Nucleus accumbens (tissue), 56 donors: ENCODE measurements at regions not wholly inside any gene's neighbourhood (a gene's known extent, or its start where the extent isn't known, plus 50 kb on each side); places are given as distances from the start of the nearest gene placed in this dataset.
A peak's percentile ranks its signal among the peaks of the same experiment; 100 is the strongest.
"Not testable (repeated sequence)": the region's sequence is repeated elsewhere in the genome, so short reads cannot be mapped to it uniquely, and the experiment has no call there.

Experiments
- DNase-seq, 56 donors: peaks; one replicate each; lab custom pipeline; 2025; lab: John Stamatoyannopoulos, UW

DNA sequence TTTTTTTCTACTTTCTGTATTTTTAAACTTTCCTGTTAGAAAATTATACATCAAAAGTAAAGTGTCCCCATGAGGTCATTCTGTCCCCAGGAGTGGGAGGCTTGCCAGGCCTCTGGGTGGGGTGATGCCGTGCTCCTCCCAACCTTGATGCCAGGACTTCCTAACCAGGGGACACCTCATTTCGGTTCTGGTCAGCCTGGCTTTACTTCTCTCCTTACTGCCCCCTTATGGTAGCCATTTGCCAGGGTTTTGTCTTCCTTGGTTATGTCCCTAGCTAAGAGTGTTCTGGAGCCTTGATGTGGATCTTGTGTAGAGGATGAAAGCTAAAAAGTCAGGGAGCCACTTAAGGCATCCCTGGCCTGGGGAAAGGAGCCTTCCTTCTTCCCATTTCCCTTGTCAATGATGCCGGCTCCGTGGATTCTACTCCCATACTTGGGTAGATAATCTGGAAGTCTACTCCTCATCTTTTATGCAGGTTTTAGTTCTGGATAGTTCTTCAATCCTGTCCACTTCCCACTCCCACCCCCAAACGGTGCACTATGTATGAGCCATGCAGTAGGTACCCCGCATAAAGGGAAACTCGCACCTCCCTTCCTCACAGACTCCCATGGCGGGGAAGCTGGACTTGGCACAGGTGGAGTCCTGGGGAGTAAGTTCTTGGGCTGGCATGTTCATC lies 164.1 kb upstream of the SALL4 start:
- DNase-seq, result peak in 20 of 56 donors; percentile 0 to 19 (median 4)

DNA sequence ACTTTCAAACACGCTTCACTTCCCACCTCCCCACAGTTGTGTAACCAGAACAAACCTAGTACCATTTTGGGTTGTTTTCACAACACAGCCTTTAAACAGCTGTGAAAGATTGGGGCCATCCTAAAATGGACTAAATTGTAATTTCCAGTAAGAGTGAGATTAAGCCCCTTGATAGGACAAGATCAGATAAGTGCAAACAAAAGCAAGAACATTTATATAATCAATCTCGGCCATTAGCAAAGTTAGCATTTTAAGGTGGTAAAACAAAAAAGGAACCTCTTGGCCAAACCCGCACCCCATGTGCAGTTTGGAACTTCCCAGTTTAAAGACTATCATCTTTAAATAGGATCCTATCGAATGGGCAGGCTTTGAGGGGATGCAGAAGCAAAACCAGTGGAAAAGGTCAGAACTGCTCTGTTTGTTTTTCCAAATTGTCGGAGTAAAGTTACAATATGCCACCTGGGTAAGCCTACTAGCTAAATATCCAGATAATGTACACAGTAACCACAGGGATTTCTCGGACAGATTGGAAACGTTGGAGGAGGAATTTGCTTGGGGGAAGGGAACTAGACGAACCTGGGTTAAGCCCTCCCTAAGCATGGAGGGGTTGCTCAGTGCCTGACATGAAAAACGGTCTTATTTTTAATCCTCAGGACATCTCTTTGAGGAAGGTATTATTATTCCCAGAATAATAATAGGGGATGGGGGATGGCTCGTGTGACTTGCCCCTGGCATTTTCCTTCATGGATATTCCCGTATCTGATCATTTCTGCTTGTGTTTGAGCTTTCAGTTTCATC lies 159.8 kb upstream of the SALL4 start:
- no peak for DNase-seq

DNA sequence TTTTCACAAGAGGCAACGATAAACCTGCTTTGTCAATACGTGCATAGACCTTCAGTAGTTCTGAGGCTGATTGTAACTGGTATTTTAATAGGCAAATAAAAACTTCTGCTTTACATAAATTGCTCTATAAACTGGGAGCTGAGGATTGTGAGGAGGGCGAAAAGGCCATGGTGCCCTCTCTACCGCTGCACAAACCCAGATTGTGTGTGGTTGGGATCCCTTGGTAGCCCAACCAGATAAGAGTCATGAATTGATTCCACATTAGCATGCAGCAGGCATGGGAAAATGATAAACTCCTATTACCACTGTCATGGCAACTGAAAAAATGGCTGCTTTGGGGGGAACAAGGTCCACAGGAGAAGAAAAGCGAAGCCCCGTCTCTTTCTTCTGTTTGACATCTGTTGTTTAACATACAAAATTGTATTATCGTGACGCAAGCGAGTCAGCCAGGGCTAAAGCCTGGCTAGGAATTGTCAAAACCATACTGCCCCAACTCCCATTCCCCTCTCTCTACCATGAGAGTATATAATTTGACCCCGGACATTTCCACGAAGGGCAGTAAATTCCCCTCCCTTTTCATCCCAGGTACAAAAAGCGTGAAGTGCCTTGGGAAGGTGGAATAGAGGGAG lies 157.8 kb upstream of the SALL4 start:
- no peak for DNase-seq

DNA sequence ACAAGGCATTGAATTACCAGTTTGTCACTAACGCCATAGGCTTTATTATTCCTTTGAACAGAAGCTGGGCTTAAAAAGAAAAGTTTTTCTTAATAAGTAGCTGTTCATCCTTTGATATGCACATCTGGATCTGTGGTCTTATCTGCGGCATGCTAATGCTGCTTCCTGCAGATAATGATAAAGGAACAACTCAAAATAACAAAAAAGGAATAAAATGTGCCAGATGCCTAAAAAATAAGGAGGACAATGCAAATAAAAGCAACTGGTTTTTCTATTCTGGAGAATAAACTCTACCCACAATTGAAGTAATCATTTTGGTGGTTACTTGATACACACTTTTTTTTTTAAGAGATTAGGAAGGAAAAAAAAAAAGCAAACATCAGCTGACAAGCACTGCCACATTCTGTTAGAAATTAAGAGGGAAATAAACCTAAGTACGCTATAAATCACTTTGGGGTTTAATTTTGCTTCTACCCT lies 156.8 kb upstream of the SALL4 start:
- no peak for DNase-seq

DNA sequence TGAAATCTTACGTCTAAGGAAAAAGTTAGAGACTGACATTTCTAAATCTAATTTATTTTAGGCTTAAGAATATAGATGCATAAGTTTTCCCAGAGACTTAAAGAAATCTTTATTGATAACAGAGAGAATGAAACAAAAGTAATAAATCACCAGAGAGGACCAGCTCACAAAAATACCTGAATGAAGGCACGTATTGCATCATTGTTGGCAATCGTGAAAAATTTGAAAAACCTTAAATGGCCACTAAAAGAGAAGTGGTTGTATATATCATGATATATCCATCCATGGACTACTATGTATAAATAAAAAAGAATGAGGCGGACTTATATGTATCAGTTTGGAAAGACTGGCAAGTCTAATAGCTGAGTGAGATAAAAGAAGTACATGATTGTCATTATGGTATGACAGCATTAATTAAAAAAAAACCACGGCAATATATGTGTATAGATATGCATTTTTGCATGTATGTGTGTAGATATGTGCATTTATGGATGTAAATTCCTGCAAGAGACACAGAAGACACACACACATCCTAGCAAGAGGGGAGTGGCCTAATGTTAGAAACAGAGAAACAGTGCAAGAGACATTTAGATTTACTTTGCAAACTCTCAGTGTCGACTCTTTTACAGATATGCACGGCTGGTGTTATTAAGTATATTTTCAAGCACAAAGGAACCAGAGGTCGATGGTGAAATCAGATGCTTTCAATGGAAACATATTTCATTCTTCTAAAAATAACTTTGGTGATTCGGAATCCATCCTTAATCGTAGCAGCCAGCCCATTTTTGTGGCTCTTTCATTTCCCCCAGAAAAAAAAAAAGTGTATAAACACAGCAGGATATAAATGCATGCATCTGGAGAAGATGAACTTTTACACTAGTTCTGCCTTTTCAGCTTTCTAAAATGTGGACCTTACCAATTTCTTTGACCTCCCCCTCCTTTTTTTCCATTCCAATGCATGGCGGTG lies 156.1 kb upstream of the SALL4 start:
- DNase-seq, result no peak

DNA sequence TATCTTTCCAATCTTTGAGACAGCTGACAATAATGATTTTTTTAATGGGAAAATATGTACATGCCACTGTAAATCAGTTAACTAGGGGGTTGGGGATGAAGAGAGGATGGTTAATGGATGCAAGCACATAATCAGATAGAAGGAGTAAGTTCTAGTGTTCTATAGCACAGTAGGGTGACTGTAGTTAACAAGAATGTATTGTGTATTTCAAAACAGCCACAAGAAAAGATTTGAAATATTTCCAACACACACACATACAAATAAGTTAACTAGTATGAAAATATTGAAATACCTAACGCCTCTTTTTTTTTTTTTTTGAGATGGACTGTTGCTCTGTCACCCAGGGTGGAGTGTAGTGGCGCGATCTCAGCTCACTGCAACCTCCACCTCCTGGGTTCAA lies 153.4 kb upstream of the SALL4 start:
- DNase-seq, result no peak

DNA sequence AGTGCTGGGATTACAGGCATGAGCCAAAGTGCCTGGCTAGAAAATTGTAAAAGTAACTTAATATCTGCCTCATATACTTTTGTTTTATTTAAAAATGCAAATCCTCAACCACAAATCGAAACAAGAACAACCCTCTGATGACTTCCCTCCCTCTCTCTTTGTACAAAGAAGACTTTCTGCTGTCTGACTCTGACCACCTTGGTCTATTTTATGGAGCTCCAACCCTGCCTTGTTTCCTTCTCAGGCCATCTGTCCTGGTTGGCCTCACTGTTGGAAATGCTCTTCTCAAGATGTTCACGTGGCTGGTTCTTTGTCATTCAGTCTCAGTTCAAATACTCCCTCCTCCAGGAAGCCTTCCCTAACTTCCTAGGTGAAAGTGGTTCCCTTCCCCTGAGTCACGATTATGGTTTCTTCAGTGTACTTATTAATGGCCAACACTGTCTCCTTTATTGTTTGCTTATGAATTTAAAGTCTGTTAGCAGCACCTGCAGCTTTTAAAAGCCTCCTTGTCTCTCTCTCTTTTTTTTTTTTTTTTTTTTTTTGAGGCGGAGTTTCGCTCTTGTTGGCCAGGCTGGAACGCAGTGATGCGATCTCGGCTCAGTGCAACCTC lies 151.5 kb upstream of the SALL4 start:
- no peak for DNase-seq

DNA sequence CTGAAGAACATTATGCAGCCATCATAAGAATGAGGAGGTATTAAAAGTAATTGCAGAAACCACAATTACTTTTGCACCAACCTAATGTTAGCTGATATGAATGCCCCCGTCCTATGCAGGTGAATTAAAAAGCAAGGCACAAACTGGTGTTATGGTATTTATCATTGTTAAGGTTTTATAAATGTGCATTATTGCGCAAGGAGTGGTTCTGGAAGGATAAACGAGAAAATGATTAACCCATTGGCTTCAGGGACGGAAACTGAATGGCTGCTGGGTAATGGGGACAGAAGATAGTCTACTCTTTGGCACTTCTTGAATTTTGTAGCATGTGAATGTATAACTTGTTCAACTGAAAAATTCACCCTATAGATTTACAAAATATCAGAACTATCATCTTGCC lies 148.6 kb upstream of the SALL4 start:
- DNase-seq, result no peak

DNA sequence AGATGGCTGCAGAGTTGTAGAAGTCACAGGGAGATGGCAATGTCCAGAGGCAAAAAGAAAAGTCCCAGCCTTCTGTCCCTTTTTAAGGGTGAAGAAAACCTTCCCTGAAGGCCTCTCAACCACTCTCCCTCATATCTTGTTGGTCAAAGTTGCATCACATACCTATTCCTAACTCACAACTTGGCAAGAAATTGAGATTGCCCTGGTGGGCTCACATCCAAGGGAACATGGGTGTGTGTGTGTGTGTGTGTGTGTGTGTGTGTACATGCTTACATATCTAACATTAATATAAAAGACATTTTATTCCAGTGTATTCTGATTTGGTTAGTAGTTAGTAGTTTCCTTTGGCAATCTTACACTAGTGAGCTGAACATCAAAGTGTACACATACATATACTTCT lies 144.3 kb upstream of the SALL4 start:
- no peak for DNase-seq

DNA sequence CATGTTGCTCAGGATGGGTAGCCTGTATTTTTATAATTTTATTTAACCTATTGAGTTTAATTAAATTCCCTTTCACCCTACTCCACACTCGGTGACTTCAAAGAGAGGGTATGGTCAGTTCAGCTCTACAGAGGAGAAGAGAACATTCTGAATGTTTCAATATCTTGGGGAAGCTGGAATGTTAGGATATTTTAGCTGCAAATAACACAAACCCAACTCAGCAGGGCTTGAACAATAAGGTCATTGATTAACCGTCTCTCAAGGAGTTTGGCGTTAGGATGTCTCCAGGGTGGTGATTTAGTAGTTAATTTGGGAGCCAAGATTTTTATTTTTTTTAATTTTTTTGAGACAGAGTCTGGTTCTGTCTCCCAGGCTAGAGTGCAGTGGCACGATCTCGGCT lies 143.6 kb upstream of the SALL4 start:
- no peak for DNase-seq

DNA sequence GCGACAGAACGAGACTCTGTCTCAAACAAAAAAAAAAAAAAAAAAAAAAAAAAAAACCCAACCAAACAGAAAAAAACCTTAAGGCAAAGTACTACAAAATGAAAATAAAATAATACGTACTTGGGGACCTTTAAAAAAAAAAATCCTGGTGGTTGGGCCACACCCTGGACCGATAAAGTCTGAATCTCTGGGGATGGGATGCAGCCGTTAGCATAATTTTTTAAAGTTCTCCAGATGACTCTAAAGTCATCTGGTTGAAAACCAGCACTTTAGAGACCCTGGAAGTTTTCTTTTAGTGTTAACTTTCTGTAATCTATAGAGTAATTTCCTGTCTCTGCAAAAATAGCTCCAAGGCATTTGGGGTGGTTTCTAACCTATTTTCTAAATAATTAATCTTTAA lies 142.9 kb upstream of the SALL4 start:
- no peak for DNase-seq

DNA sequence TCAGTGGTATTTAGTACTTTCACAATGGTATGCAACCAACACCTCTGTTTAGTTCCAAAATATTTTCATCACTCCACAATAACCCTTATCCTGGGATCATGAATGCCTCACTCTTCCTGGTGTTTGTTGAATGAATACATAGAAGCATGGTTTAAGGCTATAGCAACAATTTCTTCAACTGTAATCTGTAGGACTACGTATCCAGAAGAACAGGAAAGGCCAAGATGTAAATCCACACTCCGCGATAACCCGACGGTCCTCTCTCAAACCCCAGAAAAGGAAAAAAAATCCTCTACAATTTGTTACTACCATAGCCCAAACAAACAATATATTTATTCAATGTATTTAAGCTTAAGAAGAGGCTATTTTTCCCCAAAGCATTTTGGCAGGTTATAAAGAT lies 141.4 kb upstream of the SALL4 start:
- no peak for DNase-seq

DNA sequence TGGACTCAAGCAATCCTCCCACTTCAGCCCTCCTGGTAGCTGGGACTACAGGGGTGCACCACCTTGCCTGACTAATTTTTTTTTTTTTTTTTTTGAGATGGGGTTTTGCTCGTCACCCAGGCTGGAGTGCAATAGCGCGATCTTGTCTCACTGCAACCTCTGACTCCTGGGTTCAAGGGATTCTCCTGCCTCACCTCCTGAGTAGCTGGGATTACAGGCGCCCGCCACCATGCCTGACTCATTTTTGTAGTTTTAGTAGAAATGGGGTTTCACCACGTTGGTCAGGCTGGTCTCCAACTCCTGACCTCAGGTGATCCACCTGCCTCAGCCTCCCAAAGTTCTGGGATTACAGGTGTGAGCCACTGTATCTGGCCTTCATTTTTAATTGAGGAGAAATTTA lies 141.0 kb upstream of the SALL4 start:
- DNase-seq, result not testable (repeated sequence)

DNA sequence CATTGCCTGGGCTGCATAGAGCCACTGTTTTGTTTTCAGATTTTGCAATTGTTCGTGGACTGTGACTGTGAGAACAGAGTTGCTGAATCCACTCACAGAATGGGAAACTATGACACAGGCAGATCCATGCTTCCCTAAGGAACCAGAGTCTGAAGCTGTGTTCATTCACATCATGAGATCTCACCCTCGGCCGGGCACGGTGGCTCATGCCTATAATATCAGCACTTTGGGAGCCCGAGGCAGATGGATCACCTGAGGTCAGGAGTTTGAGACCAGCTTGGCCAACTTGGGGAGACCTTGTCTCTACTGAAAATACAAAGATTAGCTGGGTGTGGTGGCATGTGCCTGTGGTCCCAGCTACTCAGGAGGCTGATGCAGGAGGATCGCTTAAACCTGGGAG lies 139.2 kb upstream of the SALL4 start:
- no peak for DNase-seq

DNA sequence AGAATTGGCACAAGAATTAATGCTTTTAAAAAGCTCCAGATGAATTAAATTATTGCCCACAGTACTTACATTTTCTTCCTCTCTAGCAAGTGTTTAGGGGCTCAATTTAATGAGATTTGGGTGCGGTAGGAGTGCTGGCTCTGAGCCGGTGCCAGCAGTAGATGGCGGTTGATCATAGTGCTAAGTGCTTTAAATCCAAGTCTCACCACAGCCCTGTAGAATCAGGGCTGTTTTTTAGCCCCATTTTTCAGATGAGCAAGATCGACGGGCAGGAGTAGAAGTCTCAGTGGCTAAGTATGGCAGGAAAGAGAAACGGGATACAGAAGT lies 136.9 kb upstream of the SALL4 start:
- DNase-seq, result no peak

DNA sequence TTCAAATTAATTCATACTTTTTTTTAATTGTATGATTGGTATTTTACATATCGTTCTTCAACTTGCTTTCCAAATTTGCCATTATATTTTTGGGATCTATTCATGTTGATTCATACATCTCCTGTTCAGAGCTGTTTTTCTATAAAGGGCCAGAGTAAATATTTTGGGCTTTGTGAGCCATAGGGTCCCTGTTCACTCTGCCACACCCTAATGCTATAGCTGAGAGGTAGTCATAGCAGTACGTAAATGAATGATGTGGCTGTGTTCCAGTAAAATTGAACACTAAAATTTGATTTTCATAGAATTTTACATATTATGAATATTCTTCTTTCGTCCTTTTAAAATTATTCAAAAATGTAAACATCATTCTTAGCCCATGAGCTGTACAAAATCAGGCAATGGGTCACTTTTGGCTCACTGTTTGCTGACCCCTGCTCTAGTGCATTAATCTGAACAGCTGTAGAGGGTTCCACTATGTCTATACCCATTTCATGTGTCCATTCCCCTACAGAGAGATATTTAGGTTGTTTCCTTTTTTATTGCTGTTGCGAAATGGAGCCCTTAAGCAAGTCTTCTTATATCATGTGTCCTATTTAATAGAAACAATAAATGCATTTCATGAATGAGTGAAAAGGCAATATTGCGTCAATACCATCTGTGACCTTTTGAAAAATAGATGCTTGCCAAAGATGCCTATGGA lies 136.4 kb upstream of the SALL4 start:
- DNase-seq, result no peak

DNA sequence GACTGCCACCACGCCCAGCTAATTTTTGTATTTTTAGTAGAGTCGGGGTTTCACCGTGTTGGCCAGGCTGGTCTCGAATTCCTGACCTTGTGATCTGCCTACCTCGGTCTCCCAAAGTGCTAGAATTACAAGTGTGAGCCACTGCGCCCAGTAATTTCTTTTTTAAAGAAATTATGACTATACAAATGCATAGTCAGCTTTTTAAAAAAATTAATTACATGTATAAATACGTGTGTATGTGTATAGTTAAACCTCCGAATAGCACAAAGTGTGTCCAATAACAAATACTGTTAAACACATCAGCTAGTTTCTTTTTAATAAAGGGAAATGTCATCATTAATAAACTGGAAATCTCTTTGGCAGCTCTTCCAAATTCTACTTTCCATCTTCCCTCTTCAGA lies 135.5 kb upstream of the SALL4 start:
- no peak for DNase-seq

DNA sequence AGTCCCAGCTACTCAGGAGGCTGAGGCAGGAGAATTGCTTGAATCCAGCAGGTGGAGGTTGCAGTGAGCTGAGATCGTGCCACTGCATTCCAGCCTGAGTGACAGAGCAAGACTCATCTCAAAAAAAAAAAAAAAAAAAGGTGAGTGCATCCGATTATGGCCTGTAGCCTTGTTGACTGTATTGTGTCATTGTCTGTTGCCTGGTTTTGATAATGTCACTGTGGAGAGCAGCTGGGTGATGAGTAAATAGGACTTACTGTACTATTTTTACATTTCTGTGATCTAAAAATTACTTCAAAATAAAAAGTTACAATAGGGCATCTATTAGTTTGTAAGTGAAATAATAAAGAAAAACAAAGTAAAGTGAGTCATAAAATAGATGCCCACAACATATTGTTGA lies 134.1 kb upstream of the SALL4 start:
- no peak for DNase-seq

DNA sequence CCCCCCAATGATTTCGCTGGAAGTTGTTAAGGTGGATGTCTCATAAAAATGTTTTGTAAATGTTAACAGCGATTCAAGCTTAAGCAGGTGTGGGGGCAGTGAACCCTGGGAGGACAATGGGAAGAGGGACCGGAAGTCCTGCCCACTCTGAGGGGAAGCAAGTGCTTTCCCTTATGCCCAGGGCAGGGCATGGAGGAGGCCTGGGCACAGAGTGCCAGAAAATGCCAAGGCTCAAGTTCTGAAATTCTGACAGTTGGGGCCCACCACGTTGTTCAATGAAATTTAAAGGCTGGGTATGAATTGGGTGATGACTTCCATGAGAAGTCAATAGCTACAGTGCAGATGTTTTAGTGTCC lies 132.7 kb upstream of the SALL4 start:
- DNase-seq, result no peak
